Omental fat pad (tissue), 3 donors: ENCODE measurements at regions not wholly inside any gene's neighbourhood (a gene's known extent, or its start where the extent isn't known, plus 50 kb on each side); places are given as distances from the start of the nearest gene placed in this dataset.
"Not testable (repeated sequence)": the region's sequence is repeated elsewhere in the genome, so short reads cannot be mapped to it uniquely, and the experiment has no call there.

Experiments
- ATAC-seq: fragments of 150-250 bp; one replicate; pipeline ENCODE4 v1.9.1; 2016; ENCODE audit warnings: mild to moderate bottlenecking, moderate library complexity; ENCODE audit not compliant: low FRiP score
- DNase-seq: peaks from one replicate; pipeline ENCODE4 v3.0.0-alpha.2; 2019; ENCODE audit warnings: low spot score
- TF ChIP-seq, protein P1 (sequence below), 3 donors: fragments of 450-650 bp; IDR thresholded peaks; one replicate each; pipeline ENCODE4 v1.5.1; 2016 to 2017; ENCODE audit warnings: antibody characterized with exemption in 3 of 3, mild to moderate bottlenecking in 3 of 3, moderate library complexity in 2 of 3

GRCh38 chr3:65015711-65016110 is 327.9 kb upstream of the ADAMTS9 start:
- no peak for ATAC-seq
- TF ChIP-seq, protein P1, sequence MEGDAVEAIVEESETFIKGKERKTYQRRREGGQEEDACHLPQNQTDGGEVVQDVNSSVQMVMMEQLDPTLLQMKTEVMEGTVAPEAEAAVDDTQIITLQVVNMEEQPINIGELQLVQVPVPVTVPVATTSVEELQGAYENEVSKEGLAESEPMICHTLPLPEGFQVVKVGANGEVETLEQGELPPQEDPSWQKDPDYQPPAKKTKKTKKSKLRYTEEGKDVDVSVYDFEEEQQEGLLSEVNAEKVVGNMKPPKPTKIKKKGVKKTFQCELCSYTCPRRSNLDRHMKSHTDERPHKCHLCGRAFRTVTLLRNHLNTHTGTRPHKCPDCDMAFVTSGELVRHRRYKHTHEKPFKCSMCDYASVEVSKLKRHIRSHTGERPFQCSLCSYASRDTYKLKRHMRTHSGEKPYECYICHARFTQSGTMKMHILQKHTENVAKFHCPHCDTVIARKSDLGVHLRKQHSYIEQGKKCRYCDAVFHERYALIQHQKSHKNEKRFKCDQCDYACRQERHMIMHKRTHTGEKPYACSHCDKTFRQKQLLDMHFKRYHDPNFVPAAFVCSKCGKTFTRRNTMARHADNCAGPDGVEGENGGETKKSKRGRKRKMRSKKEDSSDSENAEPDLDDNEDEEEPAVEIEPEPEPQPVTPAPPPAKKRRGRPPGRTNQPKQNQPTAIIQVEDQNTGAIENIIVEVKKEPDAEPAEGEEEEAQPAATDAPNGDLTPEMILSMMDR (IDR thresholded peaks at IDR 0.05) = no peak
- no peak for DNase-seq

GRCh38 chr3:65013053-65013452 is 325.3 kb upstream of the ADAMTS9 start:
- no peak for ATAC-seq
- no peak for DNase-seq
- TF ChIP-seq, protein P1 (IDR thresholded peaks at IDR 0.05) = no peak

- TF ChIP-seq, protein P1 (IDR thresholded peaks at IDR 0.05) = no peak
- ATAC-seq = no peak
These were observed 318.5 kb upstream of the ADAMTS9 start for GRCh38 chr3:65006300-65006739.

DNA sequence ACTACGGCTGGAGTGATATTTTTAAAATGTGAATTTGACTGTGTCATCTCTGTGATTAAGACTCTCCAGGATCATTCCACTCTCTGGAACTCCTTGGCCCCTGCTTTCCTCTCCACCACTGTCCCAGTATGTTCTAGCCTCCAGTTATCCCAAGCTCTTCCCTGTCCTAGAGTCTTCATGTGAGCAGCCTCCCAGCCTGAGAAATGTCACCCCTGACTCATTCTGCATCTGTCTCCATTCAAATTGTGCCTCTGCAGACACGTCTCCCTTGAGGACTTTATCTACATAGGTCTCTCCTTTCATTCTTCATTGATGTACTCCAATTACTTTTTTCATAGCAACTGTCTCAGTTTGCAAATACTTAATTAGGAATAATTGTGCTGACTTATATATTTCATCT is 317.7 kb upstream of the ADAMTS9 start:
- TF ChIP-seq, protein P1 (IDR thresholded peaks at IDR 0.05) = no peak
- no peak for DNase-seq
- ATAC-seq = no peak

More at GRCh38 chr3:65006300-65006739, 318.5 kb upstream of the ADAMTS9 start:
- no peak for DNase-seq

GRCh38 chr3:65004795-65005295 is 317.0 kb upstream of the ADAMTS9 start:
- ATAC-seq (no peak), DNase-seq (no peak)
- TF ChIP-seq, protein P1 (IDR thresholded peaks at IDR 0.05) = no peak

DNA sequence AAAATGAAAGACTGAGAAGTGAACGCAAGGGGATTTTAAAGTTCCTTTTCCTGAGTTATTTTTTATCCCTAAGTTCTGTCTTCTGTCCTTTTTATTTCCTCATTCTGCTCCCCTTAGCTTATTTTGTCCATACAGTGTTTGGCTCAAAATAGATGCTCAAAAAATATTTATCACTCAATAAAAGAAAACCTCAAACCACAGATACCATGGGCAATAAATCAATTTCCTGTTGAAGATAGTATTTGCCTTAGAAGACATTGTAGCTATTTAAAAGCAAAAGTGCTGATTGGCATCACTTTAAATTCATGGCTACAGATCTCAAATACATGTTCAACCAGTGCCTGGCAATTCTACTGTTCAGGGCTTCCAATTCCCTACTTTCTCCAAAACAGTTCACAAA is 316.5 kb upstream of the ADAMTS9 start:
- ATAC-seq = no peak
- TF ChIP-seq, protein P1 (IDR thresholded peaks at IDR 0.05) = no peak
- DNase-seq = no peak

DNA sequence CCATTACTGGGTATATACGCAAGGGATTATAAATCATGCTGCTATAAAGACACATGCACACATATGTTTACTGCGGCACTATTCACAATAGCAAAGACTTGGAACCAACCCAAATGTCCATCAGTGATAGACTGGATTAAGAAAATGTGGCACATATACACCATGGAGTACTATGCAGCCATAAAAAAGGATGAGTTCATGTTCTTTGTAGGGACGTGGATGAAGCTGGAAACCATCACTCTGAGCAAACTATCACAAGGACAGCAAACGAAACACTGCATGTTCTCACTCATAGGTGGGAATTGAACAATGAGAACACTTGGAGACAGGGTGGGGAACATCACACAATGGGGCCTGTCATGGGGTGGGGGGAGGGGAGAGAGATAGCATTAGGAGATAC is 313.3 kb upstream of the ADAMTS9 start:
- not testable (repeated sequence) for DNase-seq, ATAC-seq

GRCh38 chr3:64998317-64998716 is 310.5 kb upstream of the ADAMTS9 start:
- TF ChIP-seq, protein P1 (IDR thresholded peaks at IDR 0.05) = no peak
- DNase-seq (no peak), ATAC-seq (no peak)
